ENCODE measurements at regions not wholly inside any gene's neighbourhood (a gene's known extent, or its start where the extent isn't known, plus 50 kb on each side); places are given as distances from the start of the nearest gene placed in this dataset.
"Not testable (repeated sequence)": the region's sequence is repeated elsewhere in the genome, so short reads cannot be mapped to it uniquely, and the experiment has no call there.

DNA sequence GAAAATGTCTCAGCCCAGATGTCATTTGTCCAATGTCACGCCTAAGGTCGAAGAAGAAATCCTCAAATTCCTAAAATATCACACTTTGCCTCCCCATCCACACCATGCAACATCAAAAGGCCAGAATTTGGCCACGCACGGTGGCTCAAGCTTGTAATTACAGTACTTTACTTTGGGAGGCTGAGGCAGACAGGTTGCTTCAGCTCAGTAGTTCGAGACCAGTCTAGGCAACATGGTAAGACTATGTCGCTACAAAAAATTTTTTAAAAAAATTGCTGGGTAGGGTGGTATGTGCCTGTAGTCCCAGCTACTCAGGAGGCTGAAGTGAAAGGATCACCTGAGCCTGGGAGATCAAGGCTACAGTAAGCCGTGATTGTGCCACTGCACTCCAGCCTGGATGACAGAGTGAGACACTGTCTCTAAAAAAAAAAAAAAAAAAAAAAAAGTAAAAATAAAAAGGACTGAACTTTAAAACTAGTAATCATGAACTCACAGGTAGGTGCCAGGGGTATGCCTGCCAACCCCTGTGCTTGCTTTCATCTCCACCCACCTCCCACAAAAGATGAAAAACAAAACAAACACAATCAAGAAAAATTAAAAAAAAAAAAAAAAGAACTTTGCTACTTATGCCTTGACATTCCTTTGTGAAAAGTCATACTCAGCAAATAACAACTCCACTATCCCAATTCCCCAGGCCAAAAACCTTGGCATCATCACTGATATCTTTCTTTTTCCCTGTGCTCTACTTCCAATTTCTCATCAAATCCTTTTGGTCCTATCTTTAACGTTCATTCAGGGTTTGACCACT, 81.3 kb downstream of the SYT15 start:
- H3K9me3 ChIP-seq (ENCODE audit: control insufficient read depth, low read length); H3K9ac ChIP-seq (ENCODE audit: low read length); H2BK15ac ChIP-seq (ENCODE audit: low read depth, poor library complexity, severe bottlenecking); H3K4ac ChIP-seq (ENCODE audit: low read depth in 1 of 2, low read length in 2 of 2); H2AFZ ChIP-seq (ENCODE audit: low read depth, low read length); H3K4me2 ChIP-seq (ENCODE audit: low read length, poor library complexity, severe bottlenecking); H3K4me1 ChIP-seq (ENCODE audit: control insufficient read depth, insufficient read depth, low read depth, low read length); H3K14ac ChIP-seq (ENCODE audit: low read length in 2 of 2); H2BK12ac ChIP-seq (ENCODE audit: low read length in 2 of 2); H3K36me3 ChIP-seq (ENCODE audit: control insufficient read depth in 1 of 2, insufficient read depth in 2 of 2, low read depth in 1 of 2, low read length in 2 of 2); H2BK120ac ChIP-seq (ENCODE audit: low read depth, low read length); H4K8ac ChIP-seq (ENCODE audit: low read length); H3K79me1 ChIP-seq (replicated peaks; ENCODE audit: low read length, poor library complexity, severe bottlenecking); H2BK5ac ChIP-seq (ENCODE audit: low read depth, low read length, poor library complexity, severe bottlenecking); H3K4me3 ChIP-seq (ENCODE audit: insufficient read depth in 1 of 2, low read depth in 1 of 2, low read length in 2 of 2); H3K23ac ChIP-seq (ENCODE audit: low read length in 2 of 2); H3K27me3 ChIP-seq (ENCODE audit: control insufficient read depth in 1 of 2, insufficient read depth in 1 of 2, low read length in 2 of 2); H3K27ac ChIP-seq (ENCODE audit: low read length, poor library complexity, severe bottlenecking); DNase-seq; H4K91ac ChIP-seq (ENCODE audit: low read length); H2AK5ac ChIP-seq (ENCODE audit: low read length, severe bottlenecking); H3K18ac ChIP-seq (ENCODE audit: low read depth in 1 of 2, low read length in 2 of 2): not testable (repeated sequence)
- WGBS: no CpG with 5 or more reads among the region's 8 CpGs

DNA sequence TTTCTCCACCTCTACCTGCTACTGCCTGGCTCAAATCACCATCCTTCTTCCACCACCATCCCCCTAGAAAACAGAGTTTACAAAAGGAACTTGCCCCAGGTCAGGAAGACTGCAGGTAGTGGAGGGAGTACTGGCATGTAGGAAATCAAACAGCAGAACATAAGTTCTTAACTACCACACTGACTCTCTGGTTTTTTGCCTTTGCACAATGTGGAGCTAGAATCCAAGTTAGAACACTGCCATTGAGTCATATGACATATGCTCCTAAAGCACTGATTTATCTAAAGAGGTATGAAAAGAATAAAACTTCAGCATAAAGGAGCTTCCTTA, 81.9 kb downstream of the SYT15 start:
- H3K4ac ChIP-seq (ENCODE audit: low read depth in 1 of 2, low read length in 2 of 2); H3K9me3 ChIP-seq (ENCODE audit: control insufficient read depth, low read length); H3K23ac ChIP-seq (ENCODE audit: low read length in 2 of 2); H3K14ac ChIP-seq (ENCODE audit: low read length in 2 of 2); H2BK15ac ChIP-seq (ENCODE audit: low read depth, poor library complexity, severe bottlenecking); H3K4me2 ChIP-seq (ENCODE audit: low read length, poor library complexity, severe bottlenecking); H2AK5ac ChIP-seq (ENCODE audit: low read length, severe bottlenecking); H3K4me3 ChIP-seq (ENCODE audit: insufficient read depth in 1 of 2, low read depth in 1 of 2, low read length in 2 of 2); H3K27ac ChIP-seq (ENCODE audit: low read length, poor library complexity, severe bottlenecking); H2BK12ac ChIP-seq (ENCODE audit: low read length in 2 of 2); H3K18ac ChIP-seq (ENCODE audit: low read depth in 1 of 2, low read length in 2 of 2); H3K79me1 ChIP-seq (replicated peaks; ENCODE audit: low read length, poor library complexity, severe bottlenecking); H3K36me3 ChIP-seq (ENCODE audit: control insufficient read depth in 1 of 2, insufficient read depth in 2 of 2, low read depth in 1 of 2, low read length in 2 of 2); H4K91ac ChIP-seq (ENCODE audit: low read length); H2BK5ac ChIP-seq (ENCODE audit: low read depth, low read length, poor library complexity, severe bottlenecking); H3K4me1 ChIP-seq (ENCODE audit: control insufficient read depth, insufficient read depth, low read depth, low read length); H2AFZ ChIP-seq (ENCODE audit: low read depth, low read length); DNase-seq; H3K9ac ChIP-seq (ENCODE audit: low read length); H4K8ac ChIP-seq (ENCODE audit: low read length); H3K27me3 ChIP-seq (ENCODE audit: control insufficient read depth in 1 of 2, insufficient read depth in 1 of 2, low read length in 2 of 2); H2BK120ac ChIP-seq (ENCODE audit: low read depth, low read length): not testable (repeated sequence)

DNA sequence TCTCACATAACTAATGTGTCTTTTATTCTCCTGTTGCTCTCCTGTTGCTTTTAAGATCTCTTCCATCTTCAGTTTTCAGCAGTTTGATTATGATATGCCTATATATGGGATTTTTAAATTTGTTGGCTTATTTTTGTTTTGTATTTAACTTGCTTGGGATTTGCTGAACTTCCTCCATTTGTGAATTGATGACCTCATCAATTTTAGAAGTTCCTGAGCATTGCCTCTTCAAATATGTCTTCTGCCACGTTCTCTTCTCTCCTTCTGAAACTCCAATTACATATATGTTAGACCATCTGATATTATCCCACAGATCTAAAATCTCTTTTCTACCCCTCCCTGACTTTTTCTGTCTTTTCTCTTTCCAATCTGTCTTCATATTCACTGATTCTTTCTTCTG, 86.6 kb downstream of the SYT15 start:
- not testable (repeated sequence) for H4K8ac ChIP-seq (ENCODE audit: low read length); H2BK12ac ChIP-seq (ENCODE audit: low read length in 2 of 2); H3K23ac ChIP-seq (ENCODE audit: low read length in 2 of 2); H2AK5ac ChIP-seq (ENCODE audit: low read length, severe bottlenecking); H3K27me3 ChIP-seq (ENCODE audit: control insufficient read depth in 1 of 2, insufficient read depth in 1 of 2, low read length in 2 of 2); H3K18ac ChIP-seq (ENCODE audit: low read depth in 1 of 2, low read length in 2 of 2); H4K91ac ChIP-seq (ENCODE audit: low read length); H3K4me1 ChIP-seq (ENCODE audit: control insufficient read depth, insufficient read depth, low read depth, low read length); H2AFZ ChIP-seq (ENCODE audit: low read depth, low read length); H2BK15ac ChIP-seq (ENCODE audit: low read depth, poor library complexity, severe bottlenecking); H3K9me3 ChIP-seq (ENCODE audit: control insufficient read depth, low read length); DNase-seq; H3K4ac ChIP-seq (ENCODE audit: low read depth in 1 of 2, low read length in 2 of 2); H3K36me3 ChIP-seq (ENCODE audit: control insufficient read depth in 1 of 2, insufficient read depth in 2 of 2, low read depth in 1 of 2, low read length in 2 of 2); H3K4me3 ChIP-seq (ENCODE audit: insufficient read depth in 1 of 2, low read depth in 1 of 2, low read length in 2 of 2); H2BK5ac ChIP-seq (ENCODE audit: low read depth, low read length, poor library complexity, severe bottlenecking); H3K14ac ChIP-seq (ENCODE audit: low read length in 2 of 2); H3K9ac ChIP-seq (ENCODE audit: low read length); H3K4me2 ChIP-seq (ENCODE audit: low read length, poor library complexity, severe bottlenecking); H3K27ac ChIP-seq (ENCODE audit: low read length, poor library complexity, severe bottlenecking); H3K79me1 ChIP-seq (replicated peaks; ENCODE audit: low read length, poor library complexity, severe bottlenecking); H2BK120ac ChIP-seq (ENCODE audit: low read depth, low read length)
- no CpG with 5 or more reads among the region's 1 CpG for WGBS

DNA sequence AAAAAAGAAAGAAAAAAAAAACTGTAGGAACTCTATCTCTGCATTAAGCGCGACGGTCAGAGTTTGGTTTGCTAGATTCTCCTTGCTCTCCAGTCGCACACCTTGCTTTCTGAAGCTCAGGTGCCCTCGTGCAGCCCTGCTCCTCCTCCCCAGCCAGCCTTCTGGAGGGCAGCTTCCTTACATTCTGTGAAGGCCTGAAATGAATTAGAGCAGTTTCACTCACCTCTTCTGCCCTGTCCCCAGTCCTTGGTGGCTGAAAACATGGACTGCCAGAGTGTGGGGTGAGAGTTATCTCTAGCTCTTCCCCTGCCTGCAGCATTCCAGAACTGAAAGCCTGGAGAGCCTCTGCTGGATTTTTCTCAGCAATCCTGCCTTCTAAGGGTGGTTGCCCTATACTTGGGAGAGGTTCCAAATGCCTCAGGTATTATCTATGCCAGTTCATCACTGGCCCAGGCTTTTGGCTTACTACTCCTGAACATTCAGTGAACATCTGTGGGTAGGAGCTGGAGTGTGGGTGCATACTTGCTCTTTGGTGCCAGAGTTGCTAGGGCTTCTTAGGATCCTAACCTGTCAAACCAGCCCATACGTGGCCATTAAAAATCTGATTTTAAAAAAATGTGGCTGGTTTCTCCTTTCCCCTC, 89.5 kb downstream of the SYT15 start:
- H3K4me1 ChIP-seq (ENCODE audit: control insufficient read depth, insufficient read depth, low read depth, low read length); H4K8ac ChIP-seq (ENCODE audit: low read length); H3K9me3 ChIP-seq (ENCODE audit: control insufficient read depth, low read length); H3K4me3 ChIP-seq (ENCODE audit: insufficient read depth in 1 of 2, low read depth in 1 of 2, low read length in 2 of 2); H3K9ac ChIP-seq (ENCODE audit: low read length); H2AFZ ChIP-seq (ENCODE audit: low read depth, low read length); H3K79me1 ChIP-seq (replicated peaks; ENCODE audit: low read length, poor library complexity, severe bottlenecking); H4K91ac ChIP-seq (ENCODE audit: low read length); H3K23ac ChIP-seq (ENCODE audit: low read length in 2 of 2); H3K4ac ChIP-seq (ENCODE audit: low read depth in 1 of 2, low read length in 2 of 2); H3K27me3 ChIP-seq (ENCODE audit: control insufficient read depth in 1 of 2, insufficient read depth in 1 of 2, low read length in 2 of 2); H2BK120ac ChIP-seq (ENCODE audit: low read depth, low read length); H2BK5ac ChIP-seq (ENCODE audit: low read depth, low read length, poor library complexity, severe bottlenecking); H3K14ac ChIP-seq (ENCODE audit: low read length in 2 of 2); H3K18ac ChIP-seq (ENCODE audit: low read depth in 1 of 2, low read length in 2 of 2); H2BK12ac ChIP-seq (ENCODE audit: low read length in 2 of 2); H3K36me3 ChIP-seq (ENCODE audit: control insufficient read depth in 1 of 2, insufficient read depth in 2 of 2, low read depth in 1 of 2, low read length in 2 of 2); H2BK15ac ChIP-seq (ENCODE audit: low read depth, poor library complexity, severe bottlenecking); H3K27ac ChIP-seq (ENCODE audit: low read length, poor library complexity, severe bottlenecking); H2AK5ac ChIP-seq (ENCODE audit: low read length, severe bottlenecking); DNase-seq; H3K4me2 ChIP-seq (ENCODE audit: low read length, poor library complexity, severe bottlenecking): not testable (repeated sequence)
- no CpG with 5 or more reads among the region's 6 CpGs for WGBS

Data from mesenchymal stem cell (in vitro differentiated cells and primary cell).